Stimulated activated CD8-positive, alpha-beta memory T cell treated with anti-CD3 and anti-CD28 coated beads, Interleukin-15, amount 100 ng/mL, for 4 hours (primary cell): ENCODE measurements at regions not wholly inside any gene's neighbourhood (a gene's known extent, or its start where the extent isn't known, plus 50 kb on each side); places are given as distances from the start of the nearest gene placed in this dataset.
"Not testable (repeated sequence)": the region's sequence is repeated elsewhere in the genome, so short reads cannot be mapped to it uniquely, and the experiment has no call there.

ENCODE experiments used
- DNase-seq, 2 donors: peaks; one replicate each; pipeline ENCODE4 v3.0.0-alpha.2; 2020; ENCODE audit warnings: low read depth in 2 of 2

DNA sequence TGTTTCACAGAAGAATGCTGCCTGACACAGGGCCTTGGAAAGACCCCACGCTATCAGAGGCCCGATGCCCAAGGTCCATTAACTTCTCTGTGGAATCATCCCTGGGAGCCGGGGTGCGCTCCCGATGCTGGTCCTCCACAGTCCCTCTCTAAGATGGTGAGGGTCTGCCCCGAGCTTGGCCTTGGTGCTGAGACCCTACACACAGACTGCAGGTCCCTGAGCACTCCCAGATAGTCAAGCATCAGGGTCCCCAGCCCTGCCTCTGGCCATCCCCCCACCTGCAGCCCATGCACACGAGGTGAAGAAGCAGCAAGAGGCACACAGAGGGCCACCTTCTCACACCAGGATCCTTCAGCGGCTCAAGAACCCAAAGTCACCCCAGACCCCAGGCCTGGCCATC, 263.3 kb downstream of the MYCN start:
- no peak for DNase-seq

- DNase-seq = no peak
Measured at GRCh38 chr2:16203069-16203468, 262.7 kb downstream of the MYCN start.

GRCh38 chr2:16202266-16203020, 262.1 kb downstream of the MYCN start:
- DNase-seq = no peak

- no peak for DNase-seq
Measured at GRCh38 chr2:16201848-16202247, 261.5 kb downstream of the MYCN start.

DNA sequence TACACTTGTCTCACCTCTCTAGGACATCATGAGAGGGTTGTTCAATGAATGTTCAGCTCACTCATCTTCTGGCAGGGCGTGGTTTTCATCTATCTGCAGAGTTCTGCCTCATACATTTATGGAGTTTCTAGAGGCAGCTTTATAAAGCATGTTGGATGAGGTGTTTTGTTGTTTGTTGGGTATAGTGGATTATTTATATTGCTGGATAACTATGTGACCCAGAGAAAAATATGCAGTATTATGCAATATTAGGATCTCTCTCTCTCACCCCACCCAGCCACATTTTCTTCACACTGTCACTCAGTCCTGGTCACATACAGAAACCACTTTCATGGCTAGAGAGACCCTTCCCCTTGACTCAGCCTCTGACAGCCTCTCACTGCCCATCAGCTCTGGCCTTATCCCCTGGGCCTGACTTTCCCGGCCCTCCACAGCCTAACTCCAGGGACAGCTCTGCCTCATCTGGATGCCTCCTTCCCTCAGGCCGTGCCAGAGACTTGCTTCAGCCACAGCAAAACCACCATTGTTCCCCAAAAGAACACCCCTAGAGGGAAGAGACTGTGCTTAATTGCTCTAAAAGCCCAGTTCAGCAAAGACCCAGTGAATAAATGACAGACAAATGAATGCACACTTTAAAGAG, 260.3 kb downstream of the MYCN start:
- DNase-seq = no peak

GRCh38 chr2:16199882-16200553, 259.7 kb downstream of the MYCN start:
- DNase-seq = no peak

- not testable (repeated sequence) for DNase-seq
Measured at GRCh38 chr2:16199241-16199640, 258.9 kb downstream of the MYCN start.

- no peak for DNase-seq
Measured at GRCh38 chr2:16198166-16198912, 258.0 kb downstream of the MYCN start.

- no peak for DNase-seq
Measured at GRCh38 chr2:16197504-16198147, 257.3 kb downstream of the MYCN start.

GRCh38 chr2:16196687-16197503, 256.5 kb downstream of the MYCN start:
- no peak for DNase-seq

DNA sequence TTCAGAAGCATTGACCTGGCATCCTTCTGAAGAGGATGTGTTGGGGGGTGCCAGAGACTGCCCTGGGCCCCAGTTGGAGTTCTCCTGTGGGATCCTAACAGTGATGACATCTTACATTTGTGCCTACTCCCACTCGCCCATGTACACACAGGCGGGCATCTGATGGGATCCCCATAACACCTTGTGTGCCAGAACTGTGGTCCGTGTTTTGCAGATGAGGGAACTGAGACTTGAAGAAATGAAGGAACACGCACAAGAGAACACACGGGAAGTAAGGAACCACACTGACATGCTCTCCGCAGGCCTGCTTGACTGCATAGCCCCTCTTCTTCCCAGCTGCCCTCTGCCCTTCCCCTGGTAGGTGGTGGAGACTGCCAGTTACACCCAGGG, 255.3 kb downstream of the MYCN start:
- no peak for DNase-seq

DNA sequence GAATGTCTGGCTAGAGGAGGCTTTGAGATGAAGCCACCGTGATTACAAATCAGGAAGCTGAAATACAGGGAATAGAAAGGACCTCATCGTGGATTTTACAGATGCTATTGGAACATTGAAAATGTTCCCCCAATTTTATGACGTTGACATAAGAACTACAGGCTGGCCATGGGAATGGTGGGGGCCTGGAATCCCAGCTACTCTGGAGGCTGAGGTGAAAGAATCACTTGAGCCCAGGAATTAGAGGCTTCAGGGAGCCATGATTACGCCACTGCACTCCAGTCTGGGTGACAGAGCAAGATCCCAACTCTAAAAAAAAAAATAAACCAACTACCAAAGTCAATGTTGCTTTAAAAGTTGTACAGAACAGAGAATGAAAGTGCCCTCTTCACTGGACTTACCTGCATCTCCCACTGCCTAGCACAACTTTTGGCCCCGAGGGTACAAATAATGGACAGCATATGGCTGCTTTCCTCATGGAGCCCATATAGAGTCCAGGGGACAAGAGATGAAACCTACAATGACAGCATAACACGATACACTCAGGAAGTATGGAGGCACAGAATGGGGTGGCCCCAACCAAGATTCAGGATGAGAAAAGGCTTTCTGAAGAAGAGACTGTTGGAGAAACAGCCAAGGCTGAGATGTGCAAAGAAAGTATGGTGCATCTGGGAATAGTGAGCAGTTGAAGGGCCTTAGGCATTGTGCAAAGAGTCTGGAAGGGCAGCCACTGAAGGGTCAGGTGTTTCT, 254.8 kb downstream of the MYCN start:
- no peak for DNase-seq

GRCh38 chr2:16194530-16194929, 254.2 kb downstream of the MYCN start:
- no peak for DNase-seq

- no peak for DNase-seq
Measured at GRCh38 chr2:16194096-16194390, 253.7 kb downstream of the MYCN start.

GRCh38 chr2:16192416-16193216, 252.3 kb downstream of the MYCN start:
- no peak for DNase-seq

- no peak for DNase-seq
Measured at GRCh38 chr2:16191431-16192200, 251.3 kb downstream of the MYCN start.

DNA sequence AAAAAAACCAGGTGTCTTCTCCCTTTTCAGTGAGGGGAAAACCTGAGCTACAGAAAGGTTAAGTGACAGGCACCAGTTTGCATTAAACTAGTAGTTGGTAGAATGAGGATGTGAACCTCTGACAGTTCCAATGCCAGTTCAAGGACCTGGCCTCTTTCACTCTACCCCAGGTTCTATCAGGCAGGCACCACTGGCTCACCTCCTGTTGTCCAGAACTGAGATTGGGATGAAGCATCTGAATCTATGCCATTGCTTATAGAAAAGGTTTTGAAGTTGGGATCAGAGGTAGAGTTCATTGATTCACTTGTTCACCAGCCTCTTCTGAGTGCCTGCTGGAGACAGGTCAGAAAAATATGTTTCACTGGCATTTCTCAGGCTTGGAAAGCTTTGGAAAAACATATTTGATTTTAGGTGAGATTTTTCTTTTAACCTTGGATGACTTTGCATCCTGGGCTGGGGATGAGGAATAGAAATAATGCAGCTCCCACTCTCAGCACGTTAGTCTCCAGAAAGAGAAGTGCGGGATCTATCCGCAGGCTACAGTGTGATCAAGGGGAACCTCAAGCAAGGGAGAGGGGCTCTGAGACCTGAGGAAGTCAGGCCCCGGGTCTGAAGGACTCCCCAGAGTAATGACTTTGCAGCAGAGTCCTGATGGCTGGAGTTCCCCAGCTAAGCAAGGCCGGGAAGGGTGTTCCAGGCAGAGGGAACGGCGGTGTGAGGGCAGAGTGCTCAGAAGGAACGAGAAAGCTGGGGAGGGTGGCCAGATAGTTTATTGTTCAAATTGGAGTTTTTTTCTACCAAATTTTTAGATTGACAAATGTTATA, 250.3 kb downstream of the MYCN start:
- DNase-seq = no peak

DNA sequence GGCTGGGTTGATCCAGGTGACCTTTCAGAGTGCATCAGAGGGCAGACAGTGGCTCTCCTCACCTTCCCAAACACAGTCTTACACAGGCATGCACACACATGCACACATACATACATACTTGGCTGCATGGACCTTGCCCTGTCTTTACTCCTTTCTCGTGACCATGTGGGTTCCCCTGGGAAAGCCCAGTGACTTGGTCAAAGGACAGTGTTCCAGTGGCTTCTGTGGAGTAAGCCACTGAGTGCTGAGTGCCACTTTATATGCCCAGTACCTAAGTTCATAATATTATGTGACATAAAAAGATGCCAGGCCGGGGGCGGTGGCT, 249.4 kb downstream of the MYCN start:
- no peak for DNase-seq
